ENCODE measurements at regions not wholly inside any gene's neighbourhood (a gene's known extent, or its start where the extent isn't known, plus 50 kb on each side); places are given as distances from the start of the nearest gene placed in this dataset.

- H3K27ac Mint-ChIP-seq (ENCODE audit: low read depth, unreplicated experiment) = no peak overlapping the region
- intact Hi-C loops (cut with micrococcal nuclease) = no loop called here
- no peaks in the 10 kb centered on the region for H3K36me3 Mint-ChIP-seq (ENCODE audit: insufficient read depth, unreplicated experiment)
- POLR2A ChIA-PET = no interaction called here
- no TSS peak for BruUV-seq (replicated peaks)
- CTCF ChIA-PET = no interaction called here
- H3K9me3 Mint-ChIP-seq (ENCODE audit: unreplicated experiment) = no peaks in the 10 kb centered on the region
- no peak for TF ChIP-seq CTCF (IDR thresholded peaks at IDR 0.05; ENCODE audit: unreplicated experiment)
- peaks cover 4% of the 10 kb centered on the region for H3K4me1 Mint-ChIP-seq (ENCODE audit: insufficient read depth, unreplicated experiment)
- no peaks in the 10 kb centered on the region for H3K27me3 Mint-ChIP-seq (ENCODE audit: insufficient read depth, unreplicated experiment)
- no peak overlapping the region for H3K4me3 Mint-ChIP-seq (ENCODE audit: unreplicated experiment)
- DNase-seq (ENCODE audit: unreplicated experiment) = no peak
These were observed 202.4 kb downstream of the C9orf50 start for GRCh38 chr9:129418451-129418850.

DNA sequence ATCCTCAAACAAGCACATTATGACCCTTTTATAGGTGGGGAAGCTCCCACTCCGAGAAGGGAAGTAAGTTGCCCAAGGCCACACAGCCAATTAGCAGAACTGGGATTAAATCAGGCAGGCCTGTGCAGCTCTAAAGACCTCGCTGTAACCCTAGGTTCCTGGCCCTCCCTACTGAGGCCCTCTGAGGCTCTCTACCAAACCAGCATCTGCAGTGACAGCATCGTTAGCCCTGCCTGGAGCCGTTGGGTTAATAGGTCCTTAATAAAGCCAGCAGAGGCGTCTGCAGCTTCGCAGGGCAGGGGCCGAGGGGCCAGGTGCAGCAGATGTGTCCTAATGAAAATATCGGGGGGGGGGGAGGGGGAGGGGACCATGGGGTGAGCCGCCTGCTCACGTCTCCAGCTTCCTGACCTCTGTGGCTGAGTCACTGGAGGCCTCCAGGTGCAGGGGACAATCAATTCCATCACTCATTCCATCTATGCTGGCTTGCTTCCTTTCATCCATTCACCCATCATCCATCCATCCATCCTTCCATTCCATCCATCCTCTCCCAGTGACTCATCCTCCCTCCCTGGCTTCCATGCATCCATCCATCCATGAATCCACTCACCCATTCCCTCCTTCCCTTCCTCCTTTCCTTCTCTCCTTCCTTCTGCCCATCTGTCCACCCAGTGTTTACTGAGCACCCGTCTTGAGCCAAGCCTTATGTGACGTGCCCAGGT is 203.9 kb downstream of the C9orf50 start:
- TF ChIP-seq CTCF (IDR thresholded peaks at IDR 0.05; ENCODE audit: unreplicated experiment) = no peak
- Mint-ChIP-seq H3K4me1 (ENCODE audit: insufficient read depth, unreplicated experiment) (no peaks in the 10 kb centered on the region), H3K27ac (ENCODE audit: low read depth, unreplicated experiment) (no peak overlapping the region), H3K4me3 (ENCODE audit: unreplicated experiment) (no peak overlapping the region), H3K9me3 (ENCODE audit: unreplicated experiment) (no peaks in the 10 kb centered on the region), H3K36me3 (ENCODE audit: insufficient read depth, unreplicated experiment) (no peaks in the 10 kb centered on the region), H3K27me3 (ENCODE audit: insufficient read depth, unreplicated experiment) (no peaks in the 10 kb centered on the region)
- ChIA-PET POLR2A (no interaction called here), CTCF (interaction anchor here (0.6 to 0.7 kb wide), 2 partner anchors 18 to 23 kb away, joined by 3 to 4 read pairs; no protein-coding TSS in a partner anchor)
- DNase-seq (ENCODE audit: unreplicated experiment) = no peak
- intact Hi-C loops (cut with micrococcal nuclease) = no loop called here
- BruUV-seq (replicated peaks) = no TSS peak

DNA sequence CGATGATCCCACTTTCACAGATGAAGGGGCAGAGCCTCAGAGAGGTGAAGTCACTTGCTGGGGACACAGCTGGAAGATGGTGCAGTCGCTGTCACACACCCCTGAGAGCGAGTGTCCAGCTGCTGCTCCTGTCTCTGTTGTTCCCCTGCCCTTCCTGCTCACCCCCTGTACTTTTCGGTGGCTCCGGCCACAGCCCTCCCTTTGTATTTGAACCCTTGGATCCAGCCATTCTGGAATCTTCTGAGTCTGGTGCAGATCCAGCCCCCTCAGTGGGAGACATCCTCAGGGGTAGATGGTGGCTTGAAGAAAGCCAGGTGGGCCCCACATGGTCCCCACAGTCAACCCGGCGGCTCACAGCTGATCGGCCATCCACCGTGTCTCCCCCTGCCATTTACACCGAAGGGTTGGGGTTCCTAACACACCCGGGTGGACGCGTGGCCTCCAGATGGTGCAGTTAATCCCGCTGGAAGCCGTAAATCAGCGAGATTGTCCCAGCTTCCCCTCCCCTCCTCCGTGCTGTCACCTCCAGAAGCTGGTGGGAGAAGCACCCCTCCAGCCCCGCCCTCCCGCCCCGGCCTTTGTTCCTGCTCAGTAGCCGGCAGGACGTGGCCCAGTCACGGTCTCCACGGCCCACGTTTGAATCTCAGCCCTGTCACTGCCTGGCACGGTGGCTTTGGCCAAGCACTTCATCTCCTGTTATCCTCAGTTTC is 204.8 kb downstream of the C9orf50 start:
- no peak for DNase-seq (ENCODE audit: unreplicated experiment)
- Mint-ChIP-seq H3K4me1 (ENCODE audit: insufficient read depth, unreplicated experiment) (no peaks in the 10 kb centered on the region), H3K36me3 (ENCODE audit: insufficient read depth, unreplicated experiment) (no peaks in the 10 kb centered on the region), H3K27ac (ENCODE audit: low read depth, unreplicated experiment) (no peak overlapping the region), H3K27me3 (ENCODE audit: insufficient read depth, unreplicated experiment) (no peaks in the 10 kb centered on the region), H3K9me3 (ENCODE audit: unreplicated experiment) (no peaks in the 10 kb centered on the region), H3K4me3 (ENCODE audit: unreplicated experiment) (no peak overlapping the region)
- intact Hi-C loops (cut with micrococcal nuclease) = no loop called here
- POLR2A ChIA-PET = interaction anchor here (0.7 to 1.4 kb wide), 2 partner anchors 44 to 238 kb away, joined by 3 read pairs; partner anchors contain the start of gene IER5L
- BruUV-seq (replicated peaks) = no TSS peak
- no peak for TF ChIP-seq CTCF (IDR thresholded peaks at IDR 0.05; ENCODE audit: unreplicated experiment)
- CTCF ChIA-PET = interaction anchor here (0.6 to 1.0 kb wide), 4 partner anchors 15 to 276 kb away, joined by 3 to 4 read pairs (median 3); no protein-coding TSS in a partner anchor

Data from MCF 10A (cell line).